PC-9 (cell line): ENCODE measurements at regions not wholly inside any gene's neighbourhood (a gene's known extent, or its start where the extent isn't known, plus 50 kb on each side); places are given as distances from the start of the nearest gene placed in this dataset.

Experiments used
- BruUV-seq: library from RNA; stranded (reverse); fragments of 400-500 nt; replicated peaks from 2 replicates; lab custom pipeline; 2021; lab: Mats Ljungman, UMichigan
- CTCF ChIA-PET: fragments of 300-600 bp; sonication (Branson Sonifier 250); formaldehyde crosslinking; loops from one replicate; lab custom pipeline; 2022; ENCODE audit warnings: antibody characterized with exemption; lab: Charles Lee
- POLR2A ChIA-PET: fragments of 300-600 bp; sonication (Branson Sonifier 250); formaldehyde crosslinking; loops from one replicate; lab custom pipeline; 2022; ENCODE audit warnings: antibody characterized with exemption; ENCODE audit not compliant: unreplicated experiment; lab: Charles Lee
- DNase-seq, 2 experiments: peaks; one replicate each; pipeline versions ENCODE4 v3.0.0 to v3.0.0-alpha.2; 2015 to 2022; ENCODE audit warnings: mixed read lengths in 1 of 2
- H2AFZ ChIP-seq: fragments of 200-600 bp; sonication (generic); 2 replicates; pipeline ENCODE4 v1.8.1; 2017; ENCODE audit warnings: antibody characterized with exemption
- H3F3A ChIP-seq: fragments of 200-600 bp; sonication (generic); 2 replicates; pipeline ENCODE4 v1.8.1; 2017; ENCODE audit warnings: antibody characterized with exemption, mild to moderate bottlenecking, low read depth; ENCODE audit not compliant: insufficient read depth
- H3K27ac ChIP-seq: fragments of 200-600 bp; sonication (generic); 2 replicates; pipeline ENCODE4 v1.6.1; 2016; ENCODE audit warnings: mixed run types
- H3K27me3 ChIP-seq: fragments of 200-600 bp; sonication (generic); 2 replicates; pipeline ENCODE4 v1.6.1; 2016; ENCODE audit warnings: low read depth, mixed run types; ENCODE audit not compliant: insufficient read depth
- H3K36me3 ChIP-seq: fragments of 200-600 bp; sonication (generic); 2 replicates; pipeline ENCODE4 v1.6.1; 2016; ENCODE audit warnings: low read depth, mixed run types
- H3K4me1 ChIP-seq: fragments of 200-600 bp; sonication (generic); replicated peaks from 2 replicates; pipeline ENCODE4 v1.6.1; 2016; ENCODE audit warnings: mixed run types; ENCODE audit not compliant: insufficient read depth
- H3K4me2 ChIP-seq: fragments of 200-600 bp; sonication (generic); 2 replicates; pipeline ENCODE4 v1.6.1; 2017; ENCODE audit warnings: mixed run types
- H3K4me3 ChIP-seq: fragments of 200-600 bp; sonication (generic); 2 replicates; pipeline ENCODE4 v1.6.1; 2016; ENCODE audit warnings: mixed run types
- H3K79me2 ChIP-seq: fragments of 200-600 bp; sonication (generic); 2 replicates; pipeline ENCODE4 v1.6.1; 2017; ENCODE audit warnings: low read depth, mixed run types
- H3K9me2 ChIP-seq: fragments of 200-600 bp; sonication (generic); 2 replicates; pipeline ENCODE4 v1.8.1; 2017; ENCODE audit warnings: mild to moderate bottlenecking; ENCODE audit not compliant: insufficient read depth
- H3K9me3 ChIP-seq: fragments of 200-600 bp; sonication (generic); 2 replicates; pipeline ENCODE4 v1.8.1; 2016; ENCODE audit warnings: low read depth; ENCODE audit not compliant: insufficient read depth
- H4K20me1 ChIP-seq: fragments of 200-600 bp; sonication (generic); 2 replicates; pipeline ENCODE4 v1.8.1; 2017; ENCODE audit not compliant: insufficient read depth
- EZH2 ChIP-seq: fragments of 200-600 bp; sonication (generic); IDR thresholded peaks from 2 replicates; pipeline ENCODE4 v1.8.0; 2017; ENCODE audit warnings: antibody characterized with exemption, low read depth
- intact Hi-C: fragments of 100-400 bp; cut with micrococcal nuclease; formaldehyde crosslinking; loops from one replicate; pipeline ENCODE4 v1.10.0; 2022; ENCODE audit not compliant: unreplicated experiment
- TF ChIP-seq, protein P1 (sequence below): fragments of 200-600 bp; sonication (generic); conservative IDR thresholded peaks from 2 replicates; pipeline ENCODE4 v1.6.1; 2017; ENCODE audit warnings: mixed run types, antibody characterized with exemption, mild to moderate bottlenecking, moderate library complexity

GRCh38 chr14:84247693-84248092 is 1282.3 kb upstream of the FLRT2 start:
- no peaks in the 10 kb centered on the region for H3F3A ChIP-seq
- H3K4me2 ChIP-seq = no peak overlapping the region
- no peak overlapping the region for H3K4me3 ChIP-seq
- no peak for DNase-seq
- no peaks in the 10 kb centered on the region for H3K79me2 ChIP-seq
- no TSS peak for BruUV-seq
- CTCF ChIA-PET = no interaction called here
- no peak overlapping the region for H2AFZ ChIP-seq
- H3K9me2 ChIP-seq = no peaks in the 10 kb centered on the region
- intact Hi-C loops = no loop called here
- no peaks in the 10 kb centered on the region for H4K20me1 ChIP-seq
- H3K27ac ChIP-seq = no peak overlapping the region
- POLR2A ChIA-PET = no interaction called here
- H3K36me3 ChIP-seq = no peaks in the 10 kb centered on the region
- TF ChIP-seq EZH2 = no peak
- TF ChIP-seq, protein P1, sequence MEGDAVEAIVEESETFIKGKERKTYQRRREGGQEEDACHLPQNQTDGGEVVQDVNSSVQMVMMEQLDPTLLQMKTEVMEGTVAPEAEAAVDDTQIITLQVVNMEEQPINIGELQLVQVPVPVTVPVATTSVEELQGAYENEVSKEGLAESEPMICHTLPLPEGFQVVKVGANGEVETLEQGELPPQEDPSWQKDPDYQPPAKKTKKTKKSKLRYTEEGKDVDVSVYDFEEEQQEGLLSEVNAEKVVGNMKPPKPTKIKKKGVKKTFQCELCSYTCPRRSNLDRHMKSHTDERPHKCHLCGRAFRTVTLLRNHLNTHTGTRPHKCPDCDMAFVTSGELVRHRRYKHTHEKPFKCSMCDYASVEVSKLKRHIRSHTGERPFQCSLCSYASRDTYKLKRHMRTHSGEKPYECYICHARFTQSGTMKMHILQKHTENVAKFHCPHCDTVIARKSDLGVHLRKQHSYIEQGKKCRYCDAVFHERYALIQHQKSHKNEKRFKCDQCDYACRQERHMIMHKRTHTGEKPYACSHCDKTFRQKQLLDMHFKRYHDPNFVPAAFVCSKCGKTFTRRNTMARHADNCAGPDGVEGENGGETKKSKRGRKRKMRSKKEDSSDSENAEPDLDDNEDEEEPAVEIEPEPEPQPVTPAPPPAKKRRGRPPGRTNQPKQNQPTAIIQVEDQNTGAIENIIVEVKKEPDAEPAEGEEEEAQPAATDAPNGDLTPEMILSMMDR = no peak
- H3K4me1 ChIP-seq = no peaks in the 10 kb centered on the region
- H3K27me3 ChIP-seq = no peaks in the 10 kb centered on the region
- no peaks in the 10 kb centered on the region for H3K9me3 ChIP-seq

DNA sequence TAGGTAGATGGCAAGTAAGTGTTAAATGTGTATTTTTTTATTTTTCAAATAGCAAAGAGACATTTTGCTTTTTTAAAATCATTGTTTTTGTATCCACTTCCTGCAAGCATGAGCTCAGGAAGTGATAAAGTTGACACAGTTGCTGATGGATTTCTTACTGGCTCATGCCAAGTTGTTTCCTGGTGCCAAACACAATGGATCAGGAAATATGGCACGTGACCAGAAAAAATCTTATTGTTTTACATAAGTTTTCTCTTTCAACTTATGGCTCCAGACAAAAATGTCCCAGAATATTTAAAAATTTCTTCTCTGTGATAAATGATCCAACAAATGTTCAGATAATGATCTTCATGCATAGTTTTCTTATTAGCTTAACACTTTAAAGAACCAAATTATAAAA is 1279.1 kb upstream of the FLRT2 start:
- Histone ChIP-seq H3K9me2 (no peaks in the 10 kb centered on the region), H3K27me3 (no peaks in the 10 kb centered on the region), H3K4me1 (no peaks in the 10 kb centered on the region), H3F3A (no peaks in the 10 kb centered on the region), H2AFZ (no peak overlapping the region), H3K4me3 (no peak overlapping the region), H3K9me3 (no peaks in the 10 kb centered on the region), H3K4me2 (no peak overlapping the region), H3K36me3 (no peaks in the 10 kb centered on the region), H3K79me2 (no peaks in the 10 kb centered on the region), H4K20me1 (no peaks in the 10 kb centered on the region), H3K27ac (no peak overlapping the region)
- intact Hi-C loops = no loop called here
- POLR2A ChIA-PET = no interaction called here
- DNase-seq = no peak
- CTCF ChIA-PET = no interaction called here
- BruUV-seq = no TSS peak
- TF ChIP-seq, protein P1 = no peak
- TF ChIP-seq EZH2 = no peak

- no peaks in the 10 kb centered on the region for H4K20me1 ChIP-seq
- TF ChIP-seq, protein P1 = no peak
- no peak for TF ChIP-seq EZH2
- no peak overlapping the region for H3K27ac ChIP-seq
- no peak overlapping the region for H2AFZ ChIP-seq
- no peak overlapping the region for H3K4me2 ChIP-seq
- no peaks in the 10 kb centered on the region for H3K9me2 ChIP-seq
- ChIA-PET CTCF (no interaction called here), POLR2A (no interaction called here)
- no peak overlapping the region for H3K4me3 ChIP-seq
- no peak for DNase-seq
- no peaks in the 10 kb centered on the region for H3K4me1 ChIP-seq
- H3K9me3 ChIP-seq = no peaks in the 10 kb centered on the region
- no peaks in the 10 kb centered on the region for H3K36me3 ChIP-seq
- no peaks in the 10 kb centered on the region for H3F3A ChIP-seq
- intact Hi-C loops = no loop called here
- no peaks in the 10 kb centered on the region for H3K27me3 ChIP-seq
- no TSS peak for BruUV-seq
- H3K79me2 ChIP-seq = no peaks in the 10 kb centered on the region
These were observed 1278.4 kb upstream of the FLRT2 start for GRCh38 chr14:84251411-84252115.
